GM21360 (cell line): ENCODE measurements at regions not wholly inside any gene's neighbourhood (a gene's known extent, or its start where the extent isn't known, plus 50 kb on each side); places are given as distances from the start of the nearest gene placed in this dataset.

Source experiments
- ATAC-seq: cut with Tn5 transposase; IDR thresholded peaks from one replicate; pipeline ENCODE4 v1.9.1; 2021; ENCODE audit warnings: mild to moderate bottlenecking, moderate library complexity; ENCODE audit not compliant: unreplicated experiment

DNA sequence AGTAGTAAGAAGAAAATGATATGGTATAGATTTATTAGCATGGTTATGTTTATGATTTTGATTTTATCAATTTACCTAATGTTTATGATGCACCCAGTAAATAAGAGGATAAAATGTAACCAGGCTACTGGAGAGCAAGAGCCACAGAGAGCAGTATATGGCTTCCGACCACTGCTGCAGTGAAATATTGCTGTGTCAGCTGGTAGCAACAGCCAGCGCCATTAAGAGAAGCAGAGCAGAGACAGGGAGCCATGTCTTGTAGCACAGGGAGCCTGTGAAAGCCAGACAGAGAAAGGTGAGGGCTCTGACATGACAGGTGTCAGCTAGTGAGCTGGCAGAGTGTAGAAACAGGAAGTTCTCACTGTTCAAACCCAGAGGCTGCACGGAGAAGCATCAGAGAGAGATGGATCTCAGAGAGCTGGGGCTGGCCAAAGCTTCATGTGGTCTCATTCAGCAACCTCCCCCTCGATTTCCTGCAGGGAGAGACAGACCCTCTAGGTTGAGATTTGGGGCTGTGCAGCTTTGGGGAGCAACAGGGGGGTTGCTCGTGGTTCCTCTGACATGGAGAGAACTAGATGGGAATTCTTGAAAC lies 202.1 kb downstream of the MED10 start:
- ATAC-seq, result no peak

DNA sequence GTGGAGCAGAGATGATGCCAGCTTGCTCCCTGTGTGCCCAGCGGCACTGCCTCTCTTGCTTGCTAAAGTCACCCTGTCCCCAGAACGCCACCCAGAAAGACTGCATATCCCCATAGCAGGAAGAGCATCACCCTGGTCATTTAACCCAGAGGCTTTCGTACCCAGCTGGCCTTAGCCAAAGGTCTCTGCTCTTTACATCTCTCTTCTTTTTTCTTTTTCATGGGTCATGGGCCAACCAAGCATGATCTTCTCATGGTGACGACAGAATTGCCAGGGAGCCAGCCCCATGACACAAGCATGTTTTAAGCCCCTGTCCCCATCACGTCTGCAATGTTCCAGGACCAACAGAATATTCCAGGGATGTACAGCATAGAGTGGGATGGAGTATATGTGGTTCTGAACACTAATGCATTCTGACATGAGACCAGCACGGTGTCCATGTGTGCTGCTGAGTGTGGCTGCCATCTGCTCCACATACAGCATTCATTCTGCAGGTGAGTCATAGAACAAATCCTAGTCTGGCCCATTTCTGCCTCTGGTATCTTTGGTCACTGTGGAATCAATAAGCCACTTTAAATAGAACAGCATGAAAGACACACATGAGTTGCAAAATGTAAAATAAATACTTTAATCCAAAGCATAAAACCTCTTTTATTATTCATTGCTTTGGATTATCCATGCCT lies 203.0 kb downstream of the MED10 start:
- no peak for ATAC-seq

DNA sequence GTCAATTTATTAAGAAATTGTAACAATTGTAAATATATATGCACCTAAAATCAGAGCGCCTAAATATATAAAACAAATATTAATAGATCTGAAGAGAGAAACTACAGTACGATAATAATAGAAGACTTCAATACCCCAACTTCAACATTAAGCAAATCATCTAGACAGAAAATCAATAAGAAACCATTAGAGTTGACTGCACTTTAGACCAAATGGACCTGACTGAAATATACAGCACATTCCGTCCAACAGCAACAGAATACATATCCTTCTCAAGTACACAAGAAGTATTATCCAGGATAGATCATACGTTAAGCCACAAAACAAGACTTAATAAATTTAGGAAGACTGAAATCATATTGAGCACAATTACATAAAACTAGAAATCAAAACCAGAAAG lies 208.7 kb downstream of the MED10 start:
- ATAC-seq, result no peak

DNA sequence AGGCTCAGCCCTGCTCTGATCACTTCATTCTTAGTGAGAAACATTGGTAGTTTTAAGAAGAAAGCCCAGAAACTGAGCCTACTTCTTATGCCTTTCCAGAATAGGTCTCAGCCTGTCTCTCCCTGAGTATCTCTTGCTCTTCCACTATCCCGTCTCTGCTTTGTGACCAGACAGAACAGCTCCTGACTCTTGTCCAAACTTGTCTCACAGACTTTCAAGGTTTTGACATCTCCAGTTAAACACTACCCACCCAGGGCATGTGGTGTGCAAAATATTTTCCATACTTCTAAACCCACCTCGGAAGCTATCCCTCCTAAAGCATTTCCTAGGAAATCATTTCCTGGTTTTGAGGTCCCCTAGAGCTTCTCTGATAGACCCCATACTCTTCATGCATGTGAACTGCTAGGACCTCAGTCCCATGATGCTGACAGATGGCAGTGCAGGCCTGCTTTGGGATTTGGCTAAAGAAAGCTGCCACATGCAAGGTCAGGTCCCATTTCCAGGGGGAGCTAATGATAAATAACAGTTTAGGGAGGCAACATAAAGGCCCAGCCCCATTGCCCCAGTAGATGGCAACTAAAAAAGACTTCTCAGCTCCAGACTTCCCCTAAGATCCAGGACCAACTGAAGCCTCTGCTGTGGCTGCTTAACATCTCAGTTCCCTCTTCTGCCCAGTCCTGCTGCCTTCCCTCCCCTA lies 211.5 kb downstream of the MED10 start:
- ATAC-seq, result no peak

DNA sequence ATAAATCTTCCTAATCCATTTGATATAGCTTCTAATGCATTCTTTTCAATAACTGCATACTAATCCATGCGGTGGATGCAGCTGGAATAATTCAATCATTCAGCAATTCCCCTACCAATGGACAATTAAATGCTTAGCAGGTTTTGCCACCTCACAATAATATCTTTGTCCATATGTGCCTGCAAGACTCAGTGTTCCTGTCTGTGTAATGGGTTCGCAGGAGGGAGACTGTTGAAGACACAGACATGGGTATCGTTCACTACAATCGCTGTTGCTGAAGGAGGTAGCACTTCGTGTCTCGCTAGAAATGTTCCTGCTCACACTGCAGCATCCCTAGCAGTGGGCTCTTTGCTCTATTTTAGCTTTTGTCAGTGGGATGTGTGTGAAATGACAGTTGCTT lies 214.4 kb downstream of the MED10 start:
- no peak for ATAC-seq

DNA sequence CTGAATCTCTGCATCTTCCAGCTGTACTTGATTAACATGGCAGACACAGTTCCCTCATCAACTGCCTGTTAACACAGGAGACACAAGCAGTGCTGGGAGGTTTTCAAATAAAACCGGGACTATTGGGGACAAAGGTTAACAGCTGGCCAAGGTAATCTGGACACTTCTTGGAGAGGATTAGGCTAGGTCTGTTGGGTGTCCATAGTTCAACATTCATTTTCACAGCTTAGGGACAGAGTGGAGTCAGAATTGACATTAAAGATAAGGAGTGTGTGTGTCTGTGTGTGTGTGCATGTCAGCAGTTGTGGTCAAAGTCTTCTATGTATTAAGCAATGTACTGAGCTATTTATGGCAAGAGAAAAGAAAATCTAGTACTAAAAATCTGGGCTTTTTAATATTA lies 216.2 kb downstream of the MED10 start:
- no peak for ATAC-seq

DNA sequence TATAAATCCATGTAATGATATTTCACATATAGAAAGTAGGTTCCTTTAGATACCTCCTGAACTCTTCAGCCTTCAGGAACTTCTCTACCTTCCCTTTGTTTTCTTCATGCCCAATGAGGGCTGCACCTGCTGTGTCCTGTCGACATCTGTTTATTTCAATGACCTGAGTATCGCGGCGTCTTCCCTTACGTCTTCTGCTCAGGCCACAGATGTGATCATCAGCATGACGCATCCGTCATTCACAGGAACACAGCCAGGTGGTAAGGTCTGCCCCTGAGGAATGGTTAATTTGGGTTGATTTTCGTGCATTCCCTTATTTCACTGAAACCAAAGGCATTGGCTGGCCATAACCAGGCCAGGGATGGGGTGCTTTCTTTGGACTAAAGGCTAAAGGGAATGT lies 217.1 kb downstream of the MED10 start:
- no peak for ATAC-seq

DNA sequence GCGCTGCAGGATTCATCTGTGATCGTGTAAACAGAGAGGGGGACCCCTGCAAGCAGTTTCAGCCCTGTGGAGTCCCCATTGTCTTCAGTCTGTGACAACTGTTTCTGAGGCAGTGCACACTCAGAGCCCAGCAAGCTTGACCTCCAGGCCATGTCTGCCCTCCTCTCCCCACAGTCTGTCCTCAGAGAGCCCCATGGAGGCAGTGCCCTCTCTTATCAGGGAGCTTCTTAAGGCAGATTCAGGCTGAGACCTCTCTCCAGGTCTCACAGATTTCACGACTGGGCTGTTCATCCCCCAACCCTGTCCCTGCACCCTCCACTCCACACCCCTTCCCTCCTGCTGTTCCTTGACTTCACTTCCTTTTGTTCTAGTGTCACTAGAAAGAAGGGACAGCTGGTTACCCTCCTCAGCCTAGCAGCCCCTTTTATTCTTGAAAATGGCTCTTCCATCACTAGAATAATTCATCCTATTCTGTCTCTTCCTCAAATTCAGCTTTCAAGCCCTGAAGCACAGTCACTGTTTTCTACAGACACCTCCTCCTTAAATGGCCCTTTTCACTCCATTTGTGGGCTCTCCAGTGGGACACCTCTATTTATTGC lies 218.4 kb downstream of the MED10 start:
- no peak for ATAC-seq

DNA sequence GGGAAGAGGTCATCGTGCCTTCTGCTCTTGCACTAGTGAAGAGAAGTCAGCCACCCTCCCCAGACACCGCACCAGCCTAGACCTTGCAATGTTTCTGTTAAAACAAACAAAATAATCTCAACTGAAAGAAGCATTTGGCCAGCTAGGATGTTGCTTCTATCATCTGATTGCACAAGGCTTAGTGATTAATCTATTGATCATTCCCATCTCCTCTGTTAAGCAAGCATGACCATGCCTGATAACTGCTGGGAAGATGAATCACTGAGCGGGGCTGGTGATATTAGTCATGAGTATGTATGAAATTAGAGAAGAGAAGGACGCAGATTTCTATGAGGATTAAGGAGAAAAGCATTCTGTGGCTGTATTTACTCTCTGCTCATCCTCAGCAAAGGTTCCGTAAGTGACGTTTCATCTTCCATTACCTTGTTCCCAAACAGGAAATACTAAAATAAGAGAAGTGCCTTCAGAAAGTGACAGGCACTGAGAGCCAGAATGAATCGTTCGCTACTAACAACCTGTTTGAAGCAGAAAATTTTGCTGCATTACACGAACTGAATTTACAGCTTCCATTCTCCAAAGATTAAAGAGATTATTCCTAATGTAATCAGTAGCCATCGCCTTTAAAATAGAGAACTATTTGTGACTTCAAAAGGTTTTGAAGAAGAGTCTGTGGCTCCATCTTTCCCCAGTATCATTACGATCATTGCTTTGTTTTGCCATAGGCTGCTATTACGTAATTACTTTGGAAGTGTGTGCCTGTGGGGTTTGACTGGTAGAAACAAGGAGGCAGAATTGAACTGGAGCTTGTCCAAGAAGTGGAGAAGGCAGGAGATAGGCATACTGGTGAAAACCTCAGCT lies 219.1 kb downstream of the MED10 start:
- no peak for ATAC-seq

DNA sequence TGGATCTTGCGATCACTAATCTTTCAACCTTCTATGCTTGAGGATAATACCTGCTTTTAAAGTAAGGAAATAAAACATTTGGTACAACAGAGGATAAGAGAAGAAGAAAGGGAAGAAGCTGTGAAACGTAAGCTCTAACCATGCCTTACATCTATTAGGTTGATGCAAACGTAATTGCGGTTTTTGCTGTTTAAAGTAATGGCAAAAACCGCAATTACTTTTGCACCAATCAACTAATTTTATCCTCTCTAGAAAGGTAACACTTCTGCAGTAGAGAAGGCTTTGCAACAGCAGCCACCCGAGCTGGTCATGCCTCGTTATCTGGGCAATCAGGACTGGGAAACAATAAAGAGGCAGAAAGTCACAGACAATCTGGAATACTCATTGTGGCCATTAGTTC lies 224.1 kb downstream of the MED10 start:
- ATAC-seq, result no peak

DNA sequence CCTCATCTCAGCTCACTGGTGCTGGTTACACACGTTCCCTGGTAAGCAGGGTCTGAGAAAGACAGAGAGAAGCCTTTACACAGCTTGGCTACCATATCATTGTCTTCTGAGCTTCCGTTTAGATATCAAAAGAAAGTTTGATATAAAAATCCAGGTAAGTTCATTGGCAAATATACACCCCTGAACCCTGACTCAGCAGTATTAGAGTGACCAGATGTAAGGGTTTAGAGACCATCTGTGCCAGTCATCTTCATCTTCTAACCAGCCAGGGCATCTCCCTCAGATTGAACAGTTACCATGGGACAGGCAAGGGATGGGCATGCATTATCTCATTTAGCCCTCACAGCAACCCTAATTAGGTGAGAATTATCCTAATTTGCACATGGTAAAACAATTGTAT lies 232.1 kb downstream of the MED10 start:
- no peak for ATAC-seq

DNA sequence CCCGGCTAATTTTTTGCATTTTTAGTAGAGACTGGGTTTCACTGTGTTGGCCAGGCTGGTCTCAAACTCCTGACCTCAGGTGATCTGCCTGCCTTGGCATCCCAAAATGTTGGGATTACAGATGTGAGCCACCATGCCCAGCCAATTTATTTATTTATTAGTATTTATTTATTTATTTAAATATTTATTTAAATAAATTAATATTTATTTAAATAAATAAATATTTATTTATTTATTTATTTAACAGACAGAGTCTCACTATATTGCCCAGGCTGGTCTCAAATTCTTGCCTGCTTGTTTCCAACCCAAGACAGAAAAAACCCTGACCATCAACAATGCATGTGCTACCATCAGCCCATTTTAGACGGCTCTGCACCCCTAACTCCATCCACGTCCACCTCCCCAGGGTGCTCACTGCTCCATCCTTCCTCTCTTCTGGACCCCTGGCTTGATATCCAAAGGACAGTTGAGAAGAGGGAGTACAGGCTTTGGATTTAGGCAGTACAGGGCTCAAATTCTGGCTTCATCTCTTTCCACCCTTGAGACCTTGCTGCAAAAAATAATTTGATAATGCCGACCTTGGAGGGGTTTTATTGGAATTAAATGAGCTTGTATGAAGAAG lies 232.6 kb downstream of the MED10 start:
- ATAC-seq, result no peak

DNA sequence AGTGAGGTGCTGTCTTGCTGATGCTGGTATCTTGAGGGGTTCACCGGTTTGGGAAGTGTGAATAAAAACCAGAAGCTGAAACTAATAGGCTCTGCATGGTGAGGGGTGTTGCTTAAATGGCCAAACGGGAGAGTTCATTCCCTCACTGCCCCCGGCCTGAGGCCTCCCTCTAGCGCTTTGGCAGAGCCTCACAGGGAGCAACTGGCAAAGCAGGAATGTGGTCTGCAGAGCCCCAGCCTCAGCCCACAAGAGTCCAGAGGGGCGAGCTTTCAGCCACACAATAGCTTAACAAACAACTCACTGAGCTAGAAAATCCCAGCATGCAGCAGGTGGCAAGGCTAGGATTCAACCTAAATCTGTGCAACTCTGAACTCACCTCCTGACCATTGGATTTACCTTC lies 234.8 kb downstream of the MED10 start:
- ATAC-seq, result no peak

DNA sequence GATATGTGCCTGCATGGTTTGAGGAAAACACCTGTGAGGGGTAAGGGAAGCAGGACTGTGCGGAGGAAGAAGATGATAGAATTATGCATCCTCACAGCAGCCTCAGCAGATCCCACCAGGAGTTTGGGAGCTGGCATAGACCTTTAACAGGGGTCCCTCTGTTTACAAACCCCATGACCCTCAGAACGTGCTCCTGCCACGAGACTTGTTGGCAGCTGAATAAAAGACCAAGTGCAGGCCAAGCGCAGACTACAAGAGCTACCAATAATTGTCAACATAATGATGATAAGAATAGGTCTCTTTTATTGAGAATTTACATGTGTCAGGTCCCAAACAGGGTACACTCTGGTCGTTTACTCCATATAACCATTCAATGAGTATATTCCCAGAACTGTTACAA lies 236.0 kb downstream of the MED10 start:
- ATAC-seq, result no peak

DNA sequence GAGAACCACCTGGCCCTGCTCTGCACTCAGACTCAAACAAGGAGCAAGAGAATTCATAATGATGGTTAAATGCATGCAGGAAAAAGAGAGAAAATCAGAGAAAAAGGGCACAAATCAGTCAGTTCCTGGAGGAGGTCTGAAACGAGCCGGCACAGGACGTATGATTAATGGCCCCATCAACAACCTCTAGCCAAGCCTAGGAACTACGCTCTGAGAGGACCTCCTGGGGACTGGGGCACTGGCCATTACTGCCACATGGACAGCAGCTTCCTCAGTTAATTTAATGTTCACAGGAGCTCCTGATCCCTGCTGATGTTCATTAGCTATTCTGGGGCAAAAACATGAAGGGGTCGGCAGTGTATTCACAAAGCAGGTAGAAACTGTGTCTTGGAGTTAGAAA lies 238.1 kb downstream of the MED10 start:
- no peak for ATAC-seq

DNA sequence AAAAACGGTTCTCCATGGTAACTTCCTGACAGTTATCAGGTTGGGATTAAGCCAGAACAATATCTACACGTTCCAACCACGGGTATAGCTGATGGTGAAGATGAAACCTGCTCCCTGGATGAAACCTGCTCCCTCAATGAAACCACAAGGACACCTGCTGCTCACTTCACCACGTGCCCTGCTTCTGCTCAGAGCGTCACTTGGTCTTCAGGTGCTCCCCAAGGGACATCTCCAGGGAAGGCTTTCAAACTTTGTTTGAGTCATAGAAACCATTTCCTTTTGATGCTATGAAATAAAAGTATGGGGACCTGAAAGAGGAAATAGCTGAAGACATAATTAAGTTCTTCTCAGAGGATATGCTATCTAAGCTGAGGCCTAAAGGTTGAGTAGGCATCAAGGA lies 242.4 kb downstream of the MED10 start:
- ATAC-seq, result peak; percentile 73

DNA sequence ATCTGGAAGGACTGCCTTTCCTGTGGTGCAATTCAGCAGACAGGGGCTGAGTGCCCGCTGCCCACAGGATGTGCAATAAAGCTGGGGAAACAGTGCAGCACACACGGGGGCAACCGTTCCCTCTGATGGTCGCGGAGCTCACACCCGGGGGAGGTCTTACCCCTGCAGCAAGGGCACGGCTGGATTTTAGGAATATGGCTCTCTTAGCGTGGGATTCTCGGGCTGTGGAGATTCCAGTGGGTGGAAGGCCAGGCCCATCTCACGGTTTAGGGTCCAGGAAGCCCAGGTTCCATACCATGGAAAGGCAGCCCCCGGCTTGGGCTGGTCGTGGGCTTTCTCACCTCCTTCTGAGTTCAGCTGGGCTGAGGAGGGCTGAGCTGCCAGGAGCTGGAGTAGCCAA lies 244.1 kb downstream of the MED10 start:
- ATAC-seq, result no peak

DNA sequence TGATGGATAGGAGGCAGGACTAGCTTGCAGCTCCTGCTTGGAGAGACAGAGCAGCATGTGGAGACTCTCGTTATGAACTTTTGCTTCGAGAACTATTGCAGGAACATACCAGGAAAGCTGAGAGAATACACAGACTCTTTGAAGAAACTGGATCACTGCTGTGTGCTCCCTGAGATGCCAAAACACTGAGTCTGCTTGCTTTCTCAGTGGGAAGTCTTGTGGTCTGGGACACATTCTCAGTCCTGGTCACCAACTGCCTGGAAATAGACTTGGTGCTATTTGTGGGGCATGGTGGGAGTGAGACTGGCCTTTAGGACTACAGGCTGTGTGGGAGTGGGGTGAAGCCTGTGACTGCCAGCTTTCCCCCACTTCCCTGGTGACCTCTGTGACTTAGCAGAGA lies 252.6 kb downstream of the MED10 start:
- no peak for ATAC-seq

DNA sequence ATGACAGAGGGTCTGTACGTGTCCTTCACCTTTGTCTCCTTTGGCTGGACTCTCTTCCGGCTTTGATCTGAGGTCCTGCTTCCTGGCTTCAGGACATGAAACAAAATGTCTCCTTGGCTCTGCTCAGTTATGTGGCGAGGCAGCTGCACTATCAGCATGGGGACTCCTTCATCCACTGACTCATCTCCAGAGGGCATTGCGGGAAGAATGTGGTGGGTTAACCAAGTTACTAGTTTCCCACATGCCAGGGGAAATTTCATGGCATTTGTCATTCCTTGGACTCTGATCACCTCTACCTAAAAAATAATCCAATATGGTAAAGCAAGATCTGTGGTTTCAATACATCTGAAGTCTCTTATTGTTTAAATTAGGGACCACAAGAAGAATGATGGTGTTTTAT lies 259.7 kb downstream of the MED10 start:
- ATAC-seq, result no peak

DNA sequence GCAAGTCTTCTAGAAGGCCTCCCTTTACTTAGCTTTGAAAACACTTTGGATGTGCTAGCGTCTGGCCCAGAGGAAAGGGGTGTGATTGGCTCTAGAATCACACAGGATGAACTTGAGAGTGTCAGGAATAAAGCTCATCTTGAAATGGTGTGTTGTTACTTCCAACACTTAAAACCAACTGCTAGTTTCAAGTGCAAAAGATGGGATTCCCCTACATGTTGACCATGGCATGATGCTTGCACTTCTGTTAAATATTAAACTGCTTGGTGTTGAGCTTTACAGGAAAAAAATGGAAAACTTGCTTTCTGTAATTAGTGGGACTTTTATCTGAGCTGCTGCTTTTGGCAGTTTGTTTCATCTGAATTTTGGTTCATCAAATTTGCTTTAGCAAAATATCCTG lies 261.1 kb downstream of the MED10 start:
- no peak for ATAC-seq

DNA sequence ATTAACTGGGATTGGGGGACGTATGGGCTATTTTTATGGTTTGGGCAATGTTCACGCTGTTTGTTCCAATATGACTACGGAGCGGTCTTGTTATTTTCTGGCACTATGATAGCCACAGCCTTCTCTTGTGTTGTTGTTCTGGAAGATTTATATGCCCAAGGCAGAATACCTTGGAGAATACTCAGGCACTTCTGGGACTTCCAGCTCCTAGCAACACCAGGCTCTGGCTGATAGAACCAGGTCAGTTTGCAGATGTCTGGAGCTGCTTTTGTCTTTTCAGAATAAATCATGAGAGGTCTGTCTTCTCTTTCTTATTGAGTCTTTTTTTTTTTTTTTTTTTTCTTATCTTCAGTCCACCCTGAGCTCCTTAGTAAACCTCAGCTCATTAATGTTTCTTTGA lies 262.5 kb downstream of the MED10 start:
- no peak for ATAC-seq
